Activated effector memory CD4-positive, alpha-beta T cell treated with Interleukin-2 at 50 U/mL for 16 hours (primary cell): ENCODE measurements at regions not wholly inside any gene's neighbourhood (a gene's known extent, or its start where the extent isn't known, plus 50 kb on each side); places are given as distances from the start of the nearest gene placed in this dataset.
"Not testable (repeated sequence)": the region's sequence is repeated elsewhere in the genome, so short reads cannot be mapped to it uniquely, and the experiment has no call there.

Experiments used
- DNase-seq: peaks from one replicate; pipeline ENCODE4 v3.0.0-alpha.2; 2020

GRCh38 chr2:210861038-210861665, 304.8 kb downstream of the CPS1 start:
- no peak for DNase-seq

- DNase-seq = no peak
Measured at GRCh38 chr2:210862283-210863065, 306.1 kb downstream of the CPS1 start.

- no peak for DNase-seq
Measured at GRCh38 chr2:210863283-210863682, 306.9 kb downstream of the CPS1 start.

GRCh38 chr2:210871566-210871965, 315.2 kb downstream of the CPS1 start:
- DNase-seq = not testable (repeated sequence)

GRCh38 chr2:210873631-210874030, 317.2 kb downstream of the CPS1 start:
- no peak for DNase-seq

- DNase-seq = no peak
Measured at GRCh38 chr2:210884227-210884626, 327.8 kb downstream of the CPS1 start.

GRCh38 chr2:210888035-210888434, 331.6 kb downstream of the CPS1 start:
- no peak for DNase-seq

GRCh38 chr2:210895132-210895531, 338.7 kb downstream of the CPS1 start:
- DNase-seq = no peak

GRCh38 chr2:210899131-210899530, 342.7 kb downstream of the CPS1 start:
- DNase-seq = no peak

- no peak for DNase-seq
Measured at GRCh38 chr2:210901326-210901725, 344.9 kb downstream of the CPS1 start.

GRCh38 chr2:210912779-210913178, 356.4 kb downstream of the CPS1 start:
- no peak for DNase-seq

GRCh38 chr2:210913461-210913860, 357.1 kb downstream of the CPS1 start:
- no peak for DNase-seq

GRCh38 chr2:210915912-210916311, 359.5 kb downstream of the CPS1 start:
- DNase-seq = no peak

- DNase-seq = no peak
Measured at GRCh38 chr2:210917465-210917864, 361.1 kb downstream of the CPS1 start.

GRCh38 chr2:210919128-210919527, 362.7 kb downstream of the CPS1 start:
- DNase-seq = no peak

- DNase-seq = no peak
Measured at GRCh38 chr2:210922419-210922818, 366.0 kb downstream of the CPS1 start.

GRCh38 chr2:210928714-210929113, 372.3 kb downstream of the CPS1 start:
- no peak for DNase-seq

GRCh38 chr2:210938228-210938627, 381.8 kb downstream of the CPS1 start:
- no peak for DNase-seq

- DNase-seq = no peak
Measured at GRCh38 chr2:210946395-210946794, 390.0 kb downstream of the CPS1 start.

- not testable (repeated sequence) for DNase-seq
Measured at GRCh38 chr2:210950434-210951060, 394.1 kb downstream of the CPS1 start.

- DNase-seq = no peak
Measured at GRCh38 chr2:210954386-210954907, 398.0 kb downstream of the CPS1 start.

GRCh38 chr2:210955591-210955990, 399.2 kb downstream of the CPS1 start:
- DNase-seq = no peak

- no peak for DNase-seq
Measured at GRCh38 chr2:210956101-210956500, 399.7 kb downstream of the CPS1 start.

- no peak for DNase-seq
Measured at GRCh38 chr2:210961249-210961648, 404.9 kb downstream of the CPS1 start.
